GM20000 (cell line): ENCODE measurements at regions not wholly inside any gene's neighbourhood (a gene's known extent, or its start where the extent isn't known, plus 50 kb on each side); places are given as distances from the start of the nearest gene placed in this dataset.

Source experiments
- DNase-seq: peaks from one replicate; pipeline ENCODE4 v3.0.0; 2012; ENCODE audit warnings: low spot score
- TF ChIP-seq, protein P1 (sequence below): IDR thresholded peaks from 2 replicates; pipeline ENCODE4 v1.5.1; 2012; ENCODE audit warnings: mild to moderate bottlenecking, control low read depth; ENCODE audit errors: extremely low read depth, missing control alignments

DNA sequence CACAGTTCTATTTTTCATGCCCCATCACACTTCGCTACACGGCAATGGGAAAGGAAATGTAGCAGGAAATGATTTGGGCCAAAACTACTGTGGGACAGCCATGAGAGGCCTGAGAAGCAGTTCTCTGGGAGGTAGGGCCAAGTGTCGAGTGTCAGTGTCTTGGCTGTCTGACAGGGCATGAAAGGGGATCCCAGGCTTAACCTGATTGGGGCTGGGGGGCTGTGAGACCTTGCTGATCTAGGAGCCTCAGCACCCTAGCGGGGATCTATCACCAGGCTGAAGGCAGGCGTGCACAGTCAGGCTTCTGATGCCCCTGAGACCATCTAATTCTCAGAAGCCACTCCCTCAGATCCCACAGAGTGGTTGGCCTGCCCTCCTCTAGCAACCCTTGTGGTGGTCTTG lies 58.2 kb upstream of the SLC25A13 start:
- DNase-seq = no peak

GRCh38 chr7:96377399-96377798 lies 55.5 kb upstream of the SLC25A13 start:
- no peak for DNase-seq
- TF ChIP-seq, protein P1, sequence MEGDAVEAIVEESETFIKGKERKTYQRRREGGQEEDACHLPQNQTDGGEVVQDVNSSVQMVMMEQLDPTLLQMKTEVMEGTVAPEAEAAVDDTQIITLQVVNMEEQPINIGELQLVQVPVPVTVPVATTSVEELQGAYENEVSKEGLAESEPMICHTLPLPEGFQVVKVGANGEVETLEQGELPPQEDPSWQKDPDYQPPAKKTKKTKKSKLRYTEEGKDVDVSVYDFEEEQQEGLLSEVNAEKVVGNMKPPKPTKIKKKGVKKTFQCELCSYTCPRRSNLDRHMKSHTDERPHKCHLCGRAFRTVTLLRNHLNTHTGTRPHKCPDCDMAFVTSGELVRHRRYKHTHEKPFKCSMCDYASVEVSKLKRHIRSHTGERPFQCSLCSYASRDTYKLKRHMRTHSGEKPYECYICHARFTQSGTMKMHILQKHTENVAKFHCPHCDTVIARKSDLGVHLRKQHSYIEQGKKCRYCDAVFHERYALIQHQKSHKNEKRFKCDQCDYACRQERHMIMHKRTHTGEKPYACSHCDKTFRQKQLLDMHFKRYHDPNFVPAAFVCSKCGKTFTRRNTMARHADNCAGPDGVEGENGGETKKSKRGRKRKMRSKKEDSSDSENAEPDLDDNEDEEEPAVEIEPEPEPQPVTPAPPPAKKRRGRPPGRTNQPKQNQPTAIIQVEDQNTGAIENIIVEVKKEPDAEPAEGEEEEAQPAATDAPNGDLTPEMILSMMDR = no peak

More for the DNA sequence above, 58.2 kb upstream of the SLC25A13 start:
- TF ChIP-seq, protein P1 = no peak
